ENCODE measurements at regions not wholly inside any gene's neighbourhood (a gene's known extent, or its start where the extent isn't known, plus 50 kb on each side); places are given as distances from the start of the nearest gene placed in this dataset.

DNA sequence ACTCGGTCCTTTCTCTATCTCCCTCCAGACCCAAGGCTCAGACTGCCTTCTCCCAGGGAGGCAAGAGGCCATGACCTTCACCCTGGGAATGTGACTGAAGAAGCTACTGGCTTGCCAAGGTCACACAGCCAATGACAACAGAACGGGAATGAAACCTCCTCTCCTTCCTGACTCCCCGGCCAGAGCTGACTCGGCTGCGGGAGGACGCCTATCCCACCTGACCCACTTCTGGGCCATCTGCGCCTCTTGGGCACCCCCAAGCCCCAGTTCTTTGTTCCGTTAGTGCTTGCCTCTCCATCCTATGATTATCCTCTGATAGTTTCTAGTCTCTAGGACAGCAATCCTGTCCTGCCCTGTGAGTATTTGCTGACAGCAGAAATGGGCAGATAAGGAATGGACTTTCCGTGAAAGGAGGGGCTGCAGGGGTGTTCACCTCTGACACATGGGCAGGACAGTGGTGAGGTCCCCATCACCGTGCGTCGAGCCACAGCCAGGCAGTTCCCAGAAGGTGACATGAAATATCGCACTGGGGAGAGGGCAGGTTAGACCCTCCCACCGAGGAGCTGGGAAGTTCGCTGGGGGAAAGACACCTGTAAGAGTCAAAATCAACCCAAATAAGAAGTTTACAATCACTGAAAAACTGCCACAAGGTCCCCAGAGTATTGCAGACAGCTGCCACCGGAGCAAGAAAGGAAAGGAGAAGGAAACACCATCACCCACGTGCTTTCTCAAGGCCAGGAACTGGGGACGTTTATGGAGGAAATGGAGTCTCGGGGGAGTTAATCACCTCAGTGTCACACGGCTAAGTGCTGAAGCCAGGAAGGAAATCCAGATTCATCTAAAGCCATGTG, 63.0 kb downstream of the INSIG1 start:
- DNase-seq (ENCODE audit: low spot score in 2 of 2) (no peak), FAIRE-seq (no peak)

GRCh38 chr7:155361346-155361680, 63.6 kb downstream of the INSIG1 start:
- FAIRE-seq (no peak), DNase-seq (ENCODE audit: low spot score in 2 of 2) (no peak)

DNA sequence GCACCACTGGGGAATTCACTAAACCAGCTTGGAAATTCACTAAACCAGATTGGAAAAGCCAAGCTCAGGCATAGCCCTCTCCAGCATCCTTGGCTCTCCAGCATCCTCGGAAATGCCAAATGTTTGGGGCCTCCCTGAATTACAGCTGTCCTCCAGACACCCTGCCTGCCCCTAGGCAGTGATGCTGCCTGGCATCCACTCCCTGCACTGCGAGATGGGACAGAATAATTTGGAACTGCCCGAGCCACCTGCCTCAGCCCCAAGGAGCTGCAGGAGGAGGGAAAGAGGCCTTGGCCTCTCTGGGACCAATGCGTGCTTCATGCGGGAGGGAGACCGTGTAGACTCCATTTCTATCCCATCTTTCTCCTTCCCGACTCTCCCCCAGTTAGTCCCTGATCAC, 64.3 kb downstream of the INSIG1 start:
- no peak for DNase-seq (ENCODE audit: low spot score in 2 of 2)
- FAIRE-seq = no peak

- DNase-seq (ENCODE audit: low spot score in 2 of 2) (no peak), FAIRE-seq (no peak)
These were observed 64.9 kb downstream of the INSIG1 start for GRCh38 chr7:155362380-155363145.

GRCh38 chr7:155363146-155363539, 65.5 kb downstream of the INSIG1 start:
- no peak for DNase-seq (ENCODE audit: low spot score in 2 of 2)
- no peak for FAIRE-seq

DNA sequence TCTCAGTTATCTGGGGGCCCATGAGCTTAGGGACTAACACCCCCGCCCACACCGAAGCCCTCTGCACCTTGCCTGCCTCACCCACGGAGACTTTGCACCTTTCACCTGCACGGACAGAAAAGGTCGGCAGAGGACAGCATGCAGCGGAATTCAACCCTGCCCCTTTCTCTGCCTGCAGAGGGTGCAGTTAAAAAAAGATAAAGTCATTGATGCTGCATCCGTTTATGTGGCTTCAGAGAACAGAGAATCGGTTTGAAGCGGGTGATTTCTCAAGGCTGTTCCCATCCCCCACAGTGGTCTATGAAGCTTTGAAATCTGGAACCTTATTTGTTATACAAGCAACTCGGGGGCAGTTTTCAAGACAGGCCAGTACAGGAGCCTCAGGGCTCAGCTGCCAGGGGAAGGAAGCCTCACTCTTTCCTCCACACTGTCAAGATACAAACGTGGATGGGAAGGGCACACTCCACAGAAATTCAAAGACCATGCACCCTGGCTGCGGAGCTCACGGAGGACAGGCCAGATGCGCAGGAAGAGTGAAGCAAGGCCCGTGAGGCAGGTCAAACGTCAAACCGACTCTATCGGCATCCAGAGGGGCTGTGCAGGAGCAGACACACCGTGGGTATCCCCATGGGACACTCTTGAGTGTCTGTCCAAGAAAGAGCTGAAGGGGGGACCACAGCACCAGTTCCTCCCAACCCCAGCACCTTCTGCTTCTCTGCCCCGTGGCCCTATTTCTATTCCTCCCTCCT, 66.3 kb downstream of the INSIG1 start:
- DNase-seq (ENCODE audit: low spot score in 2 of 2) (no peak), FAIRE-seq (no peak)

DNA sequence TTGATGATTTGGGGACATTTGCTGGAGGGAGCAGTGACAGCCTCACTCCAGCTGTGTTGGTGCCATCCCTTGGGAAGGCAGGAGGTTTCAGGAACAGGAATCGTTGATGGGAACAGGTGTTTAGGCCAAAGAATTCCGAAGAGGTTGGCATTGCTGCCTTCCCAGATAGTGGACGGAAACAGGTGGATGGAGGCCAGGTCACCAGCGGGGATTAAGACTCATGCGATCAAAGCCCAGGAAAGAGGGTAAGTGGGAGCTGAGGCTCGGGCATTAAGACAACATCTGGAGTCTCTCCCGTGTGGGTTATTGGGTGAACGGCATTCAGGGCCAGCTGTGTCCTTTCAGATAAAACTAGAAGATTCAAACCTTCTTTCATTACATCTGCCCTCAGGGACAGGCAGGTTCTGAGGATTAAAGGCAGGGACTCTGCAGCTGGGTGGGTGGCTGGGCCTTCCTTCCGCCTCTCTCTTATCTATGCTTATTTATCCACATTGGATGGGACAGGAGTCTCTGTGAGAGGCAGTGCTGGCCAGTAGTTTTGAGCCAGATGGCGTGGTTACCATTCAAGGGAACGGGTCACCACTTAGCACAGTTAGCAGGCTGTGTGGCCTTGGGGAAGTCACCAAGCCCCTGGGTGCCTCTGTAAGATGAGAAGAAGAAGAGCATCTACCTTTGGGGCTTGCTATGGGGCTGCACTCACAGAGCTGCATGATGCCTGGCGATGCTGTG, 67.6 kb downstream of the INSIG1 start:
- no peak for DNase-seq (ENCODE audit: low spot score in 2 of 2)
- no peak for FAIRE-seq

DNA sequence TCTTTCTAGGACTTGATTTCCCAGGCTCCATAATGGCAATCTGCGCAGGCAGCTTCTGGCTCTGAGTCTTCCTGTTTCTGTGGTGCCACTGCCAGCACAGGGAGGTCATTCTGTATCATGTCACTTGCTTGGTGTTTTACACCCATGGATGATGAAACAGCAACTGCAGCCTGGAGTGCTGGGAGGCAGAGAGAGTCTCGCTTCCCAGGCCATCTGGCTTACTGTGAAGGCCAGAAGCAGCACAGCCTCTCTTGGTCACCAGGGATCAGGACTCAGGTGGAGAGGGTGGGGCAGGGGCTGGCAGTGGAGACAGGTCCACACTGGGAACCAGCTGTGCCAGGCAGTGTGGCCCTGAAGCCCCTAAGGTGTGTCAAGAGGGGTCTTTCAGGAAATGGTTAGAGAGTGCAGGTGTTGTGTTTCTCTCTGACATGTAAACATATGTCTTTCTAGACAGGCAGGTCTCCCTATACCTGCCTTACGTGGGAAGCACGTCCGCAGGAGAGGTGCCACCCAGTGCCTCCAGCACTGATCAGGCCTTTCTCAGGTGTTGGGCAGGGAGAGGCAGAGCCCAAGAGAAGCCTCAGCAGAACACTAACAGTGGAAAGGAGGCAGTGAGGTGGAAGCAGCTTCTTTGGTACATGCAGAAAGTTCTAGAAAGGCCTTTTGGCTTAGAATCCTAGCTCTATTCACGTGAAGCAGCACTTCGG, 71.4 kb downstream of the INSIG1 start:
- DNase-seq (ENCODE audit: low spot score in 2 of 2) (no peak), FAIRE-seq (no peak)

GRCh38 chr7:155369766-155370165, 72.1 kb downstream of the INSIG1 start:
- FAIRE-seq = no peak
- DNase-seq (ENCODE audit: low spot score in 2 of 2) = no peak

- DNase-seq (ENCODE audit: low spot score in 2 of 2) = no peak
- no peak for FAIRE-seq
These were observed 73.7 kb downstream of the INSIG1 start for GRCh38 chr7:155371331-155371883.

- FAIRE-seq (no peak), DNase-seq (ENCODE audit: low spot score in 2 of 2) (no peak)
These were observed 74.5 kb downstream of the INSIG1 start for GRCh38 chr7:155371884-155372781.

DNA sequence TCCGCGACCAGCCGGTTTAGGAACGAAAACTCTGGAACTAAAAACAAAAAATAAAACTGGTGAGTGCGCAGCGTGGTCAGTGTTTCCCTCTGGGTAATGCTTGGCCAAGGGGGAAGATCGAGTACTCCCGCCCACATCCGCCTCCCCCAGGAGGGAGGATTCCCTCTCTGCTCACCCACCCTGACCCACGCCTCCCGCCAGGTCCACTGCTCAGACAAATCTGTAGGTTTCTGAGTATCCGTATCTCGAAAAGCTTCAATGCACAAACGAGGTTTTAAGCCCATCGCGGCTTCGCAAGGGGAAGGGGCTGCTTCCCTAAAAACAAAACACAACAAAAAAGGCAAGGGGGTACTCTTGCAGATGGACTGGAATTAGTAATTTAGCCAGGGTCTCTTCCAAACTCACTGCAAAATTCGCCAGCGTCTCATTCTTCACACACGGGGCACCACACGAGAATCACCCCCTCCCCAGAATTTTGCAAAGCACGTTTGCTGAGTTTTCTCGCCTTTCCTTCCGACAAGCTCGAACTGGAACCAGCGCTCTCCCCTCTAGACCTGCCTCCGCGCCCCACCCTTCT, 75.2 kb downstream of the INSIG1 start:
- no peak for FAIRE-seq
- DNase-seq (ENCODE audit: low spot score in 2 of 2) = no peak

- FAIRE-seq = no peak
- no peak for DNase-seq (ENCODE audit: low spot score in 2 of 2)
These were observed 75.9 kb downstream of the INSIG1 start for GRCh38 chr7:155373359-155374273.

DNA sequence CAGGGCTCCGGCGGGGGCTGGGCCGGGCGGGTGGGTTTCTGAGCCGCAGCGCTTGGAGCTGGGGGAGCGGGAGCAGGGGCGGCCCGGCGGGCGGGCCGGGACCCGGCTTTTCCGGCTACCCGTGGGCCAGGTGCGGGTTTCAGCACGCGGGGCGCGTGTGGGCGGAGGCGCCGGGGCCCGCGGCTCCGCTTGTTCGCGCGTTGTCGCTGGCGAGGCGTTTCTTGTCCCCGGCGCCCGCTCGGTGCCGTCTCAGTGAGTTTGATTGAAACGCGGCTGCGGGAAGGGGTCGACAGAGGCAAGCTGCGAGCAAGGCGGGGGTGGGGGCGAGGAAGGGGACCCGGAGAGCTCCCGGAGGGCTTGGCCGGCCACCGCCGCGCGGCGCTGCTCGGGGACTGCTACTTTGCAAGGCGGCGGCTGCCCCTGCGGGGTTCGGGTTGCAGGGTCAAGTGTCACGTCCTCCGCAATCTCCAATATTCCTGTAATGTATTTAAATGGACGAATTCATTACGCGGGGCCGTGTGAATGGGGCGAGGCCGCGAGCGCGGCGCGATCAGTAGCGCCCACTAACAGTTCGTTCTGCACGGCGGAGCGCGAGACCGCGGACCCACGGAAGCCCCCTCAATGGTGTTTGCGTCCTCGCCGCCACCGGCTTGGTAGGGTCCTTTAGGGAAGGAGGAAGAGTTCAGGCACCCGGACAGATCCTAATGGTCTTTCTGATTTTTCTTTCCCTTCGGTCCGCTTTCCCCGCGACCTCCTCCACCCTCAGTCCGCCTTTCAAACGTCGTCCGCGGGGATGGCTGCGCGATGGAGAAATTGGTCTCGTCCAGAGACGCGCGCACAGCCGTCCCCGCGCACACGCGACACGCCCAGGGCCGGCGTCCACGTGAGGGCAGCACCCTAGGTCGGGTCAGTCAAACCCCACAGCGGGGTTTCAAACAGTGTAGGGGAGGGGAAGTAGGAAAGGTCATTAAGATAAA, 76.9 kb downstream of the INSIG1 start:
- FAIRE-seq (no peak), DNase-seq (ENCODE audit: low spot score in 2 of 2) (no peak)

- FAIRE-seq = no peak
These were observed 77.9 kb downstream of the INSIG1 start for GRCh38 chr7:155375337-155376277.

More at GRCh38 chr7:155375337-155376277, 77.9 kb downstream of the INSIG1 start:
- no peak for DNase-seq (ENCODE audit: low spot score in 2 of 2)
